Endothelial cell of umbilical vein (primary cell): ENCODE measurements at regions not wholly inside any gene's neighbourhood (a gene's known extent, or its start where the extent isn't known, plus 50 kb on each side); places are given as distances from the start of the nearest gene placed in this dataset.

Experiments
- EZH2 ChIP-seq: IDR thresholded peaks from 2 replicates; pipeline ENCODE4 v1.6.1; 2012; ENCODE audit warnings: borderline replicate concordance, low read depth, mild to moderate bottlenecking, moderate library complexity, low read length, inconsistent platforms; ENCODE audit not compliant: severe bottlenecking
- POLR2A ChIP-seq: IDR thresholded peaks from 2 replicates; pipeline ENCODE4 v1.6.1; 2012; ENCODE audit warnings: low read depth, mild to moderate bottlenecking, control low read depth, low read length
- TF ChIP-seq, protein P1 (sequence below), 2 donors: IDR thresholded peaks; 1 replicate in 1 of 2; 2 replicates in 1 of 2; pipeline ENCODE4 v1.5.1; 2011; ENCODE audit warnings: low read length in 2 of 2, mild to moderate bottlenecking in 2 of 2, moderate library complexity in 2 of 2, control low read depth in 1 of 2, inconsistent platforms in 1 of 2, low read depth in 1 of 2; ENCODE audit not compliant: insufficient read depth in 1 of 2; ENCODE audit errors: extremely low read depth in 1 of 2

DNA sequence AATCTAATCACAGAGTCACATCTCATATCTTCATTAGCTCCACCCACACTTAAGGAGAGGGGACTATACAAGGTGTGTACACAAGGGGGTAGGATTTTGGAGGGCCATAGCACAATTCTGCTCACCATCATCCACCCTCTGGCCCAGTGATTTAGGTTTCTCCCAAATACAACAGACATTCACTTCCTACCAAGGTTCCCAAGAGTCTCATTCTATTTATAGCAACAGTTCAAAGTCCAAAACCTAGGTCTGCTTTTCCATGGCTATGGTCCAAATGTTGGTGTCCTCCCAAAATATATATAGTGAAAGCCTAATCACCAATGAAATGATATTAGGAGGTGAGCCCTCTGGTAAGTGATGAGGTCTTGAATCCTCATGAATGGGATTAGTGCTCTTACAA, 353.2 kb upstream of the PLD5 start:
- TF ChIP-seq EZH2: no peak
- TF ChIP-seq, protein P1, sequence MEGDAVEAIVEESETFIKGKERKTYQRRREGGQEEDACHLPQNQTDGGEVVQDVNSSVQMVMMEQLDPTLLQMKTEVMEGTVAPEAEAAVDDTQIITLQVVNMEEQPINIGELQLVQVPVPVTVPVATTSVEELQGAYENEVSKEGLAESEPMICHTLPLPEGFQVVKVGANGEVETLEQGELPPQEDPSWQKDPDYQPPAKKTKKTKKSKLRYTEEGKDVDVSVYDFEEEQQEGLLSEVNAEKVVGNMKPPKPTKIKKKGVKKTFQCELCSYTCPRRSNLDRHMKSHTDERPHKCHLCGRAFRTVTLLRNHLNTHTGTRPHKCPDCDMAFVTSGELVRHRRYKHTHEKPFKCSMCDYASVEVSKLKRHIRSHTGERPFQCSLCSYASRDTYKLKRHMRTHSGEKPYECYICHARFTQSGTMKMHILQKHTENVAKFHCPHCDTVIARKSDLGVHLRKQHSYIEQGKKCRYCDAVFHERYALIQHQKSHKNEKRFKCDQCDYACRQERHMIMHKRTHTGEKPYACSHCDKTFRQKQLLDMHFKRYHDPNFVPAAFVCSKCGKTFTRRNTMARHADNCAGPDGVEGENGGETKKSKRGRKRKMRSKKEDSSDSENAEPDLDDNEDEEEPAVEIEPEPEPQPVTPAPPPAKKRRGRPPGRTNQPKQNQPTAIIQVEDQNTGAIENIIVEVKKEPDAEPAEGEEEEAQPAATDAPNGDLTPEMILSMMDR (IDR thresholded peaks at IDR 0.05; ENCODE audit: extremely low read depth in 1 of 2, insufficient read depth in 1 of 2, low read depth in 1 of 2, low read length in 2 of 2): no peak
- no peak for TF ChIP-seq POLR2A
